Esophagus (tissue), 2 donors: ENCODE measurements at regions not wholly inside any gene's neighbourhood (a gene's known extent, or its start where the extent isn't known, plus 50 kb on each side); places are given as distances from the start of the nearest gene placed in this dataset.
"Not testable (repeated sequence)": the region's sequence is repeated elsewhere in the genome, so short reads cannot be mapped to it uniquely, and the experiment has no call there.

Source experiments
- H3K27ac ChIP-seq, 2 donors: one replicate each; pipeline ENCODE4 v1.5.1; 2013; ENCODE audit warnings: low read depth in 2 of 2, mild to moderate bottlenecking in 2 of 2, inconsistent platforms in 1 of 2, low read length in 1 of 2, moderate library complexity in 1 of 2
- H3K27me3 ChIP-seq, 2 donors: one replicate each; pipeline ENCODE4 v1.6.1; 2013; ENCODE audit warnings: low read length in 2 of 2, control low read depth in 1 of 2, mild to moderate bottlenecking in 1 of 2; ENCODE audit not compliant: insufficient read depth in 2 of 2, control insufficient read depth in 1 of 2
- H3K36me3 ChIP-seq, 2 donors: one replicate each; pipeline ENCODE4 v1.6.1; 2013; ENCODE audit warnings: low read length in 1 of 2; ENCODE audit not compliant: control insufficient read depth in 2 of 2, insufficient read depth in 2 of 2
- H3K4me1 ChIP-seq, 2 donors: one replicate each; pipeline ENCODE4 v1.6.1; 2013; ENCODE audit warnings: low read length in 1 of 2; ENCODE audit not compliant: control insufficient read depth in 2 of 2, insufficient read depth in 2 of 2
- H3K4me3 ChIP-seq, 2 donors: one replicate each; pipeline ENCODE4 v1.5.1; 2013; ENCODE audit warnings: low read length in 2 of 2, mild to moderate bottlenecking in 2 of 2, low read depth in 1 of 2, moderate library complexity in 1 of 2
- H3K9me3 ChIP-seq, 2 donors: one replicate each; pipeline ENCODE4 v1.6.1; 2013; ENCODE audit warnings: mild to moderate bottlenecking in 2 of 2, low read depth in 1 of 2, low read length in 1 of 2, moderate library complexity in 1 of 2; ENCODE audit not compliant: control insufficient read depth in 2 of 2, insufficient read depth in 1 of 2
- WGBS, 2 donors: extraction: QIAGEN DNeasy Blood & Tissue Kit; methylation state at CpG; one replicate each; pipeline ENCODE4 v1.1.7; 2013; 5-methylcytosine and 5-hydroxymethylcytosine counted together
- donor health status: healthy with polysubstance abuse.
- donor health status: Bipolar disorder and iron deficiency.

GRCh38 chr18:35789543-35789942, 182.9 kb upstream of the RMP24 start:
- no peaks in the 10 kb centered on the region for H3K27me3 ChIP-seq
- H3K9me3 ChIP-seq = no peaks in the 10 kb centered on the region
- no peak overlapping the region for H3K27ac ChIP-seq
- 91 to 94% methylated on average over 2 of the region's 2 CpGs for WGBS, 2 donors
- H3K4me3 ChIP-seq = no peak overlapping the region
- no peaks in the 10 kb centered on the region for H3K36me3 ChIP-seq
- H3K4me1 ChIP-seq = no peaks in the 10 kb centered on the region

- Histone ChIP-seq H3K9me3 (no peaks in the 10 kb centered on the region), H3K4me1 (no peaks in the 10 kb centered on the region), H3K36me3 (no peaks in the 10 kb centered on the region), H3K27me3 (peaks cover 0 to 4% of the 10 kb centered on the region in 2 donors), H3K27ac (no peak overlapping the region), H3K4me3 (no peak overlapping the region)
- 29 to 35% methylated on average over 1 of the region's 1 CpG for WGBS, 2 donors
Measured at GRCh38 chr18:35797948-35798347, 174.5 kb upstream of the RMP24 start.

DNA sequence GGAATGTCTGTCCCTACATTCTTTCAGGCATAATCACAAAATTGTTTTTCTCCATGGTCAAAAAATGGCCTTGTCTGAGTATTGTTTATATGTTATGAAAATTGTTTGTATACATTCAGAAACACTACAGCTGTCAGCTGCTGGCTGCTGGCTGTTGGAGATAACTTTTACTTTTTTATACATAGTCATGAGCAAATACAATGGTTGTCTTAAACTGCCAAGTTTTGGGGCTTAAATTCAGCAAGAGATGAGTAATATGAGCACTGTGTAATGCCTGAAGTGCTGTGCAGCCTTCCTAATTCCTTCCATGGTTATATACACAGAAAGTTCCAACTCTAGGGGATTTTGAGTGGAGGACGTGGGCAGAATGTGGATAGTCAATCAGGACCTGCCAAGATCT, 168.9 kb upstream of the RMP24 start:
- H3K36me3 ChIP-seq = no peaks in the 10 kb centered on the region
- peaks cover 0 to 4% of the 10 kb centered on the region in 2 donors for H3K27me3 ChIP-seq
- no peaks in the 10 kb centered on the region for H3K4me1 ChIP-seq
- 33 to 47% methylated on average over 1 of the region's 1 CpG for WGBS, 2 donors
- H3K4me3 ChIP-seq = no peak overlapping the region
- no peak overlapping the region for H3K27ac ChIP-seq
- no peaks in the 10 kb centered on the region for H3K9me3 ChIP-seq

DNA sequence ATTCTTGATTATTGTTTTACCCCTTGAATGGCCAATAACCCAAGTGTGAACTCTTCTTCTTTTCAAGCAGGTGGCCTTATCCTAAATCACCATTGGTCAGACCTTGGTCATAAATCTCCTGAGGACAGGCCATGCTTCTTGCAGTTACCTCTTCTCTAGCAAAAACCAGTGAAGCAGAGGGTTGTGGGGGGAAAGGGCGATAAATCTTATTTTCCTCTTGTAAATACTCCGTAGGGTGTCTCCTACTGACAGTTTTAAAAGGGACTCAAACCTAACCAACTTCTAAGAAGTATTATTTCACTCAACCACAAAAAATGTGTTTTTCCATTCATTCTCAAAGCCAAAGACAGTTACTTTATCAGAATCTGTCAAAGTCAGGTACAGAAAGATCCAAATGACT, 168.1 kb upstream of the RMP24 start:
- H3K27ac ChIP-seq = no peak overlapping the region
- H3K9me3 ChIP-seq = no peaks in the 10 kb centered on the region
- peaks cover 0 to 6% of the 10 kb centered on the region in 2 donors for H3K27me3 ChIP-seq
- no peaks in the 10 kb centered on the region for H3K4me1 ChIP-seq
- no peaks in the 10 kb centered on the region for H3K36me3 ChIP-seq
- WGBS, 2 donors = 79 to 84% methylated on average over 2 of the region's 2 CpGs
- no peak overlapping the region for H3K4me3 ChIP-seq

DNA sequence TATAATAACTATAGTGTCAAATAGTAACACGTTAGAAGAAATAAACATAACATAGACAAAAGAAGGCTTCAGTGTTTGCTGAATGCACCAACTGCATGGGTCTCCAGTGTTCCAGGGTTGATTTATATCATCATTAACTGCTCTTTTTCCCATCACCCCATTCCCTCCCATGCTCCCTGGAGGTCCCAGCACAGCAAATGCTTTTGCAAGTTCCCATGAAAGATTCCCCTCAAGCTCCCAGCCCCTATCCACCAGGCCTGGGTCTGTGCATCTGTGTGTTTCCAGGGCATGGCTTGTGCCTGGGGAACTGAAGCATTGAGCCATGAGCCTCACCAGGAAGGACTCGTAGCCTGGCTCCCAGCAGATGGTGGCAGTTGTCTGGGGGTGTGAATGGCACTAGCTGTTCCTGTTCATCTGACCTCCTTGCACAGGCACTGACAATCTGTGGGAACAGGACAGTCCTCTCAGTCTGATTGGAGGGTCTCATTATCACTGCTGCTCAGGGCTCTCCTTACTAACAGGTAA, 164.6 kb upstream of the RMP24 start:
- WGBS, 2 donors = 55 to 60% methylated on average over 2 of the region's 2 CpGs
- no peaks in the 10 kb centered on the region for H3K4me1 ChIP-seq
- H3K27me3 ChIP-seq = peaks cover 0 to 2% of the 10 kb centered on the region in 2 donors
- H3K4me3 ChIP-seq = no peak overlapping the region
- no peak overlapping the region for H3K27ac ChIP-seq
- H3K36me3 ChIP-seq = no peaks in the 10 kb centered on the region
- H3K9me3 ChIP-seq = no peaks in the 10 kb centered on the region

DNA sequence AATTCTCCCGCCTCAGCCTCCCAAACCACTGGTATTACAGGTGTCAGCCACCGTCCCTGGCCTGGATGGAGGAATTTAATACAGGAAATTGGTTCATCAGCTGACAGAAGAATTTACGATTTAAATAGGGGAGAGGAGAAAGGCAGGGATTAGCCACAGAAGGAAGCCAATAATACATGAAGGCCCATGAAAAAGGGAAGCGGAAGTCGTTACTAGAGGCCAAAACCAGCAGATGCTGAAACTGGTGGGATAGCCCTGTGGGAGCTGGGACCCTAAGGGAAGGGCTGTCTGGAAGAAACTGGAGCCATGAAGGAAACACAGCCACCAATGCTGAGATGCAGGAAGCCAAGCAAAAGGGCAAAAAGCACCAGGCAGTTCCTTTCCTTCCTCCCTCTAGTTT, 163.7 kb upstream of the RMP24 start:
- Histone ChIP-seq H3K4me1 (no peaks in the 10 kb centered on the region), H3K27me3 (peaks cover 0 to 2% of the 10 kb centered on the region in 2 donors), H3K27ac (no peak overlapping the region), H3K36me3 (no peaks in the 10 kb centered on the region), H3K9me3 (no peaks in the 10 kb centered on the region), H3K4me3 (no peak overlapping the region)
- WGBS, 2 donors = 74 to 78% methylated on average over 5 of the region's 5 CpGs

- H3K27ac ChIP-seq = no peak overlapping the region
- H3K4me1 ChIP-seq = no peaks in the 10 kb centered on the region
- H3K9me3 ChIP-seq = no peaks in the 10 kb centered on the region
- H3K27me3 ChIP-seq = peaks cover 0 to 2% of the 10 kb centered on the region in 2 donors
- H3K4me3 ChIP-seq = no peak overlapping the region
- WGBS, 2 donors = 82 to 84% methylated on average over 2 of the region's 2 CpGs
- H3K36me3 ChIP-seq = no peaks in the 10 kb centered on the region
Measured at GRCh38 chr18:35810520-35810919, 162.0 kb upstream of the RMP24 start.

GRCh38 chr18:35811896-35812295, 160.6 kb upstream of the RMP24 start:
- Histone ChIP-seq H3K4me1 (no peaks in the 10 kb centered on the region), H3K9me3 (no peaks in the 10 kb centered on the region), H3K4me3 (no peak overlapping the region), H3K27ac (no peak overlapping the region), H3K27me3 (peaks cover 0 to 2% of the 10 kb centered on the region in 2 donors), H3K36me3 (no peaks in the 10 kb centered on the region)
- 40 to 49% methylated on average over 3 of the region's 3 CpGs for WGBS, 2 donors

- WGBS, 2 donors = 93 to 100% methylated on average over 1 of the region's 2 CpGs
- not testable (repeated sequence) for H3K9me3 ChIP-seq, H3K27me3 ChIP-seq, H3K27ac ChIP-seq, H3K4me3 ChIP-seq, H3K36me3 ChIP-seq, H3K4me1 ChIP-seq
Measured at GRCh38 chr18:35815011-35815410, 157.5 kb upstream of the RMP24 start.

GRCh38 chr18:35816003-35816402, 156.5 kb upstream of the RMP24 start:
- no peaks in the 10 kb centered on the region for H3K9me3 ChIP-seq
- H3K27ac ChIP-seq = no peak overlapping the region
- H3K4me1 ChIP-seq = peaks cover 0 to 3% of the 10 kb centered on the region in 2 donors
- 69 to 92% methylated on average over 3 of the region's 3 CpGs for WGBS, 2 donors
- no peaks in the 10 kb centered on the region for H3K27me3 ChIP-seq
- no peaks in the 10 kb centered on the region for H3K36me3 ChIP-seq
- H3K4me3 ChIP-seq = no peak overlapping the region
